ENCODE measurements at regions not wholly inside any gene's neighbourhood (a gene's known extent, or its start where the extent isn't known, plus 50 kb on each side); places are given as distances from the start of the nearest gene placed in this dataset.

DNA sequence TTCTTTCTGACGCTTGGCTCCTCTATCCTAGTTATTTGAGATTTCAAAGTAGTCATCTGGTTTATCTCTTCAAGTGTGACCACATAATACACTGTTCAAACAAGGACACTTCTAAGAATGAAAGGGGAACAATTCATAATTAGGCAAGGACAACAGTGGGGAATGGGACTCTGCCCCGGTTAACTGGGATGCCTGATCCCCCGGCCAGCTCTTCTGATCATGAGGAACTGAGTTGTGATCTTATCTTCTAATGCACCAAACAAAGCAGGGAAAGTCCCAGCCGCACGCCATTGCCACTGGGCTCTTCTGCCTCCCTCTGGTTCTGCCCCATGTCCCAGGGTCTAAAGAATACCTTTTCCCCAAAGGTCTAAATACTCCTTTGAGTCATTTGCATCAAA, 158.2 kb upstream of the IRF2BP2 start:
- no peak for TF ChIP-seq TEAD4 (IDR thresholded peaks at IDR 0.05)
- no peak for TF ChIP-seq FOXM1 (IDR thresholded peaks at IDR 0.05; ENCODE audit: borderline replicate concordance, low read depth)
- TF ChIP-seq, protein P1, sequence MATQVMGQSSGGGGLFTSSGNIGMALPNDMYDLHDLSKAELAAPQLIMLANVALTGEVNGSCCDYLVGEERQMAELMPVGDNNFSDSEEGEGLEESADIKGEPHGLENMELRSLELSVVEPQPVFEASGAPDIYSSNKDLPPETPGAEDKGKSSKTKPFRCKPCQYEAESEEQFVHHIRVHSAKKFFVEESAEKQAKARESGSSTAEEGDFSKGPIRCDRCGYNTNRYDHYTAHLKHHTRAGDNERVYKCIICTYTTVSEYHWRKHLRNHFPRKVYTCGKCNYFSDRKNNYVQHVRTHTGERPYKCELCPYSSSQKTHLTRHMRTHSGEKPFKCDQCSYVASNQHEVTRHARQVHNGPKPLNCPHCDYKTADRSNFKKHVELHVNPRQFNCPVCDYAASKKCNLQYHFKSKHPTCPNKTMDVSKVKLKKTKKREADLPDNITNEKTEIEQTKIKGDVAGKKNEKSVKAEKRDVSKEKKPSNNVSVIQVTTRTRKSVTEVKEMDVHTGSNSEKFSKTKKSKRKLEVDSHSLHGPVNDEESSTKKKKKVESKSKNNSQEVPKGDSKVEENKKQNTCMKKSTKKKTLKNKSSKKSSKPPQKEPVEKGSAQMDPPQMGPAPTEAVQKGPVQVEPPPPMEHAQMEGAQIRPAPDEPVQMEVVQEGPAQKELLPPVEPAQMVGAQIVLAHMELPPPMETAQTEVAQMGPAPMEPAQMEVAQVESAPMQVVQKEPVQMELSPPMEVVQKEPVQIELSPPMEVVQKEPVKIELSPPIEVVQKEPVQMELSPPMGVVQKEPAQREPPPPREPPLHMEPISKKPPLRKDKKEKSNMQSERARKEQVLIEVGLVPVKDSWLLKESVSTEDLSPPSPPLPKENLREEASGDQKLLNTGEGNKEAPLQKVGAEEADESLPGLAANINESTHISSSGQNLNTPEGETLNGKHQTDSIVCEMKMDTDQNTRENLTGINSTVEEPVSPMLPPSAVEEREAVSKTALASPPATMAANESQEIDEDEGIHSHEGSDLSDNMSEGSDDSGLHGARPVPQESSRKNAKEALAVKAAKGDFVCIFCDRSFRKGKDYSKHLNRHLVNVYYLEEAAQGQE (IDR thresholded peaks at IDR 0.05; ENCODE audit: low read depth) = no peak
- no peak for TF ChIP-seq ZBTB7A (IDR thresholded peaks at IDR 0.05; ENCODE audit: low read depth)
- TF ChIP-seq NFIC (IDR thresholded peaks at IDR 0.05) = no peak
- TF ChIP-seq, protein P2, sequence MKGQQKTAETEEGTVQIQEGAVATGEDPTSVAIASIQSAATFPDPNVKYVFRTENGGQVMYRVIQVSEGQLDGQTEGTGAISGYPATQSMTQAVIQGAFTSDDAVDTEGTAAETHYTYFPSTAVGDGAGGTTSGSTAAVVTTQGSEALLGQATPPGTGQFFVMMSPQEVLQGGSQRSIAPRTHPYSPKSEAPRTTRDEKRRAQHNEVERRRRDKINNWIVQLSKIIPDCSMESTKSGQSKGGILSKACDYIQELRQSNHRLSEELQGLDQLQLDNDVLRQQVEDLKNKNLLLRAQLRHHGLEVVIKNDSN (IDR thresholded peaks at IDR 0.05) = no peak
- TF ChIP-seq TAF1 (IDR thresholded peaks at IDR 0.05; ENCODE audit: low read depth) = no peak
- TF ChIP-seq RAD21 (IDR thresholded peaks at IDR 0.05; ENCODE audit: low read depth) = no peak
- TF ChIP-seq, protein P3, sequence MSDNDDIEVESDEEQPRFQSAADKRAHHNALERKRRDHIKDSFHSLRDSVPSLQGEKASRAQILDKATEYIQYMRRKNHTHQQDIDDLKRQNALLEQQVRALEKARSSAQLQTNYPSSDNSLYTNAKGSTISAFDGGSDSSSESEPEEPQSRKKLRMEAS (IDR thresholded peaks at IDR 0.05) = no peak

DNA sequence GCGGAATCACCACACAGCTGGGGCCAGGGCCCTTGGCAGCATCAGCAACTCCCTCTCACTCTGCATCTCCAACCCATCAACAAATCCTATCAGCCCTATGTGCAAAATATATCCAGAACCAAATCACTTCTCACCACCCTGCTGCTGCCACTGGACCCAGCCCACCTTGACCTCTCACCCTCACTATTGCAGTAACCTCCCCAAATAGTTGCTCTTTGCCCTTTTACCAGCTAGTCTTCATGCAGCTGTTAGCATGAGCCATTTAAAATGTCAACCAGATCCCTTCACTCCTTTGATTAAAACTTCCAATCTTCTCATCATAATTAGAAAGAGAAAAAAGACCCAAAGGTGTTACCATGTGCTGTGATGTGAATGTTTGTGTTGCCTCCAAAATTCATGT, 155.7 kb upstream of the IRF2BP2 start:
- TF ChIP-seq TCF12 (IDR thresholded peaks at IDR 0.05; ENCODE audit: low read depth) (no peak), RAD21 (IDR thresholded peaks at IDR 0.05; ENCODE audit: low read depth) (no peak), YY1 (IDR thresholded peaks at IDR 0.05; ENCODE audit: low read depth) (no peak), TEAD4 (IDR thresholded peaks at IDR 0.05) (no peak), CEBPB (IDR thresholded peaks at IDR 0.05) (no peak)
- TF ChIP-seq, protein P3 (IDR thresholded peaks at IDR 0.05) = no peak

DNA sequence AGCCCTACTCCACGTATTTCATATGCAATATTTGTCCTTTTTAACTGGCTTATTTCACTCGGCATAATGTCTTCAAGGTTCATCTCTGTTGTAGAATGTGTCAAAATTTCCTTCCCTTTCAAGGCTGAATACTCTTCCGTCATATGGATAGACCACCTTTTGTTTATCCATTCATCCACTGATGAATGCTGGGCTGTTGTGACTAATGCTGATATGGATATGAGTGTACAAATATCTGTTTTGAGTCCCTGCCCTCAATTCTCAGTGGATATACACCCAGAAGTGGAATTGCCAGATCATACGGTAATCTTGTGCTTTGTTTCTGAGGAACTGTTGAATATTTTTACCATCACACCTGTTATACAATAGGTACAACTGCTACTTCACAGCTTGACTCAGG, 155.2 kb upstream of the IRF2BP2 start:
- TF ChIP-seq, protein P3 (IDR thresholded peaks at IDR 0.05) = no peak

DNA sequence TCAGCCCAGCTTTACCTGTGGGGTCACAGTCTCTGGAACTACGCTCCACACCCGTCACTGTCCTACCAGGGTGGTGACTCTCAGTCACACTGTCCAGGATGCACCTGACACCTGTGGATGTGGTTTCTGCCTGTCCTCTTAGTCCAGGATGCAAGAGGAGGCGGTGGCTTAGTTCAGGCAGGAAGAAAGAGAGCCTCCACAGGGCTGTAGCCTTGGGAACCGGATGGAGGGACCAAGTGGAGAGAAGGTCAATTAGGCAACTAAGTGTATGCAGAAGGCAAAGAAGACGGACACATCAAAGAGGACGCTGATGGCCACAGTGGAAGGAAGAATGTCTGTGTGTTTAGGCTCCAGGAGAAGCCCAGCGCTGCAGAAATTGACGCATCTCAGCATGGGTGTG, 153.9 kb upstream of the IRF2BP2 start:
- TF ChIP-seq CEBPB (IDR thresholded peaks at IDR 0.05) = no peak
- TF ChIP-seq, protein P1 (IDR thresholded peaks at IDR 0.05; ENCODE audit: low read depth) = no peak
- no peak for TF ChIP-seq EGR1 (IDR thresholded peaks at IDR 0.05)
- TF ChIP-seq, protein P3 (IDR thresholded peaks at IDR 0.05) = no peak
- TF ChIP-seq YY1 (IDR thresholded peaks at IDR 0.05; ENCODE audit: low read depth) = no peak
- TF ChIP-seq TAF1 (IDR thresholded peaks at IDR 0.05; ENCODE audit: low read depth) = no peak
- TF ChIP-seq, protein P2 (IDR thresholded peaks at IDR 0.05) = no peak
- TF ChIP-seq TCF12 (IDR thresholded peaks at IDR 0.05; ENCODE audit: low read depth) = no peak
- TF ChIP-seq TEAD4 (IDR thresholded peaks at IDR 0.05) = no peak
- no peak for TF ChIP-seq EP300 (IDR thresholded peaks at IDR 0.05; ENCODE audit: borderline replicate concordance)
- TF ChIP-seq RAD21 (IDR thresholded peaks at IDR 0.05; ENCODE audit: low read depth) = no peak

DNA sequence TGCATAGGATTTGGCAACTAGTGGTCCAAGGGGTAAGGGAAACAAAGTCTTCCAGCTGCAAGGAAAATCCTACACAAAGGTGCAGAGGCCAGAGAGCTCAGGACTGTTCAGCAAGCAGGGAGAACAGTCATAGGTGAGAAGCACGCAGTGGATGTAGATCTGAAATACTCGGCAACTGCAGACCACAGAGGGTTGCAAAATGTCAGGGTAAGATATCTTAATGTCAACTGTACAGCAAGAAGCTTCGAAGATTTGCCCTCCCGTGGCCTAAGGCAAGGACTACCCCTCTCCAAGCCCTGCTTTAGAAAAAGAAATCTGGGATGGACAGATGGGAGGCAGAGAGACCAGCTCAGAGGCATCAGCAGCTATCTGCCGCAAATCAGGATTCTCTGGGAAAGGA, 153.4 kb upstream of the IRF2BP2 start:
- TF ChIP-seq, protein P2 (IDR thresholded peaks at IDR 0.05) = no peak
- TF ChIP-seq CEBPB (IDR thresholded peaks at IDR 0.05) = no peak
- no peak for TF ChIP-seq EGR1 (IDR thresholded peaks at IDR 0.05)
- TF ChIP-seq EP300 (IDR thresholded peaks at IDR 0.05; ENCODE audit: borderline replicate concordance) = no peak
- TF ChIP-seq, protein P3 (IDR thresholded peaks at IDR 0.05) = no peak
- TF ChIP-seq FOXM1 (IDR thresholded peaks at IDR 0.05; ENCODE audit: borderline replicate concordance, low read depth) = no peak
- no peak for TF ChIP-seq TEAD4 (IDR thresholded peaks at IDR 0.05)
- no peak for TF ChIP-seq CREB1 (IDR thresholded peaks at IDR 0.05; ENCODE audit: low read depth)
- TF ChIP-seq, protein P1 (IDR thresholded peaks at IDR 0.05; ENCODE audit: low read depth) = no peak
- TF ChIP-seq RAD21 (IDR thresholded peaks at IDR 0.05; ENCODE audit: low read depth) = no peak
- no peak for TF ChIP-seq TAF1 (IDR thresholded peaks at IDR 0.05; ENCODE audit: low read depth)
